GM20431 (cell line): ENCODE measurements at regions not wholly inside any gene's neighbourhood (a gene's known extent, or its start where the extent isn't known, plus 50 kb on each side); places are given as distances from the start of the nearest gene placed in this dataset.
"Not testable (repeated sequence)": the region's sequence is repeated elsewhere in the genome, so short reads cannot be mapped to it uniquely, and the experiment has no call there.

Source experiments
- in situ Hi-C: fragments of 300-500 bp; cut with MseI, MboI; formaldehyde crosslinking; loops from one replicate; pipeline ENCODE4 v1.15.0; 2020; ENCODE audit warnings: low sequenced_read_pairs; ENCODE audit not compliant: unreplicated experiment

DNA sequence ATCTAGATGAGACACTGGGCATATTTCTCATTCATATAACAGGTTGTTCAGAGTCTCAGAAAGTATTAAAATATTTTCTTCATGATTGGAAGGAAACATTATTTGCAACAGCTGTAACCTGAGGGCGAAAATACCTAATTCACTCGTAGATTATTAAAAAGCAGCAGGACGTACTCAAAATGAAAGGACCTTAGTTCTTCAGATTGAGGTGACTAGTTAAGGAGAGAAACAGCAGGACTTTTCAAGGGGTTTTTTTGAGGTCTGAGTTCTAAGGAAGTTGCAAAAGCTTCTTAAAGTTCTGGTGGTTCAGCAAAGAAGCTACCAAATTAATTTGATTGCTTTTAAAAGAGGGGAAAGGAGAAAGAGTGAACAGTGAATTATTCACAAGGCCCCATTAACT is 174.9 kb downstream of the TMEM161B start:
- in situ Hi-C loops = no loop called here

DNA sequence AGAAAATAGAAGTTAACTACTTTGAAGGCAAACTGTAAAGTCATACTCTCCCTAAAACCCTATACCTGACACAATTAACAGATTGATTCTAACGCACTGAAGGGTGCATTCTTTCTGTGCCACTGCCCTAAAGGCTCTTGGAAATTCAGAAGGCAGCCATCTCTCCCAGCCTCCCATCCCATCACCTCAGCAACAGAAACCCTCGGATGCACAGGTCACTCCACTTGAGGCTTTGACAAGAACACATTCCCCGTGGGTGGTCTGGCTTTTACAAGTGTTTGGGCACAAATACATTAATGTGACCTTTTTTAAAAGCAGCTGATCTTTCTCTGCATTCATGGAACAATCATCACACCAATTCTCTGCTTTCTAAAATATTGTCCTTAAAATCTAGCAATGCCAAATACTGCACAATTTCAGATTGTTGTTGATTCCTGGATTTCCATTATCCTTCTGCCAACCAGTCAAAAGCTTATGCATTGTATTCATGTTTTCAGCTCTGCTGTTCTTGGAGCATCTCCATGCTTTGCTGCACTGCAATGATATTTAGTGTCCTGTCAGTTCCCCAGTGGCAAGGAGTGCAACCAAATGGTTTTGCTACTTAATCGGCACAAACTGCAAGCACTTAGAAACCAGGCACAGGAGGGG is 175.6 kb downstream of the TMEM161B start:
- in situ Hi-C loops = no loop called here

DNA sequence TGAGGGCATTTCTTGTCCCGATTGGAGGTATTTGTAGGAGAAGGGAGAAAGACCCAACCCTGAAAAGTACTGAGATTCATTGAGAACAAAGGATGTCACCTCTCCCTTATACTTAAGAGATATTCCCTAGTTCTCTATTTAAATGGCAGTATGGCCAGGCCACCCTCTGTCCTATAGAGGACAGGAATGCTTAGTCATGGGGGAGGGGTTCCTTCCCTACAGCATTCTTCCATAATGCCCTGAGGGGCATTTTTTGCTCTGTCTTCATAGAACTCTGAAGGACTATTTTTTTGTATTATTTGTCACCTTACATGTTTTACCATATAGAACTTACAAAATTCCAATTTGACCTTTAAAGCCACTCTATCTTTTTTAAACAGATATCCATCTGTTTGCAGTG is 176.3 kb downstream of the TMEM161B start:
- in situ Hi-C loops = no loop called here

DNA sequence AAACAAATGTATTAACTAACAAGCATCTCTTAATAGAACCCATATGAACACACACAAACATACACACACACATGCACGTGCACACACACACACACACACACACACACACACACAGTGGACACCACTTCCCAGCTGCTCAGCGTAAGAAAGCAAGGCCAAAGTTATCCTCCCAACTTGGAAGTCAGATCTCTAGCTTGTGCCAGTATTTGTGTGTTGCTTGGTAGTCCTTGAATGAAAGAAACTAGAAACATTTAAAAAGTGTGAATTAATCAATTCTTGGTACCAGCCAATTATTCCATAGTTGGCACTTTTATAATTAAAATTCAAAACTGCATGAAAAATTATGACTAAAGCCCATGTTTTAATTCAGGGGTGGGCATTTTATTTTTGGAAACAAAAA is 178.1 kb downstream of the TMEM161B start:
- in situ Hi-C loops = no loop called here

DNA sequence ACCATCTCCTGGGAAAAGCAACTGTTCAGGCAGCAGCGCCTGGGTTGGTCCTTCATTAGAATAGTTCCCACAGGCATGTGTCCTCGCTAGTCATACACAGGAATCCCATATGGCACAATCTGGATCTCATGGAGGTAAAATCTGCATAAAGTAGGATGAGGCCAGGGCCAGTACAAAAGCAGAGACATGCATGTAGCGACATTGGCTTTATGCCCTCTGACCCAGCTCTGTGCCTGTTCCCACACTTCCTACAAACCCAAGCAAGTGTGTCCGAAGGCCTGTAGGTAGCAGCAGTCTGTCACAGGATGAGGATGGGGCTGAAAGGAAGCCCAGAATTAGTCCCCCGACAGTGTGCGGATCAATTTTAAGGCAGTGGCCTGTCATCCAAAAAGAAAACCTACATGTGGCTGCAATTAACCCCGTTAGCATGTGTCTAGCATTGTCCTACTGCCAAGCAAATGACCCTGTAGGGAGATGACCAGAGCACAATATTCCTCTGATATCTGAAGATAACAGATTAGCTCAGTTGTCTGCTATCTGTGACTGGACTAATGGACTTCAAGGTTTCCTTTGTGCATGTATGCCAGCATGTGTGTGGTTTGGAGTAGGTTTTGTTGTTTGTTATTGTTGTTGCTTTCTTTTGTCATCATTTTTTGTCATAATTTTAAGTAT is 178.8 kb downstream of the TMEM161B start:
- in situ Hi-C loops = no loop called here

DNA sequence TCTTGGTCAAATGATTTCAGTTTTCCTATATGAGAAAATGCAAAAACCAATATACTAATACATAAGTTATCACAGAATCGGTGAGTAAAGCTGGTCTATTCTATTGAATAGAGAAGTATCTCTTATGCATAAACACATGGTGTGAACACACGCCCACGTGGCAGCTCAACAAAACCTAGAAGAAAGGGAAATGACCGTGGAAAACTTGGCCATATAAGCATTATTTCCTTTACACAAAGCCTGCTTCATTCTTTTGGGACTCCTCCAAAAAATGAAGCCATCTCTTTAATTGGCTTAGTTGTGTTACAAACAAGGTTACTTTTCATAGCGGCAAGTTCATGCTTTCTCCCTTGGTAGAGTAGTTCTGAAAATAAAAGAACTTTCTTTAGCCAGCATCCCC is 183.2 kb downstream of the TMEM161B start:
- in situ Hi-C loops = no loop called here

DNA sequence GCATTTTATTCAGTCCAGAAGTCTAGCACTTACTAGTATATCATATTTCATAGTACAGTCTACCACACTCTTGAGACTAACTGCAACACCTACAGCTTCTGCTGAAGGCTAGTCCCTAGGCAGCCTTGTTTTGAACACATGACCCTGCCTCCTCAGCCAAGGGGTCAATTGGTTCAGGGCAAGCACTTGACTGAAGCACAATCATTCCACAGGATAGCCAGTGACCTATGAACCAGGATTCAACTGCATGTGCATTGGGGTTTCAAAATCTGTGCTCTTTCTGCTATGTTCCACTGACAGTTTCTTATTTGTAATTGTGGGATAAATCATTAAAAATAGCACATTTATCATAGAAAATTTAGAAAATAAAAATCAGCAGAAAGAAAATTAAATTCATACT is 186.8 kb downstream of the TMEM161B start:
- in situ Hi-C loops = no loop called here

DNA sequence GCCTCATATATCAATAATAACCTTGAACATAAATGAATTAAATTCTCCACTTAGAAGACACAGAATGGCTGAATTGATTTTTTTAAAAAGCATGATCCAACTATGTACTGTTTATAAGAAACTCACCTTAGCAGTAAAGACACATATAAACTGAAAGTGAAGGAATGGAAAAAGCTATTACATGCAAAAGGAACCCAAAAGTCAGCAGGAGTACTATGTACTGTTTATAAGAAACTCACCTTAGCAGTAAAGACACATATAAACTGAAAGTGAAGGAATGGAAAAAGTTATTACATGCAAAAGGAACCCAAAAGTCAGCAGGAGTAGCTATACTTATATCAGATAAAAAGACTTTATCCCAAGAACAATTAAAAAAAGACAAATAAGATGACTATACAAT is 204.8 kb downstream of the TMEM161B start:
- in situ Hi-C loops = no loop called here

DNA sequence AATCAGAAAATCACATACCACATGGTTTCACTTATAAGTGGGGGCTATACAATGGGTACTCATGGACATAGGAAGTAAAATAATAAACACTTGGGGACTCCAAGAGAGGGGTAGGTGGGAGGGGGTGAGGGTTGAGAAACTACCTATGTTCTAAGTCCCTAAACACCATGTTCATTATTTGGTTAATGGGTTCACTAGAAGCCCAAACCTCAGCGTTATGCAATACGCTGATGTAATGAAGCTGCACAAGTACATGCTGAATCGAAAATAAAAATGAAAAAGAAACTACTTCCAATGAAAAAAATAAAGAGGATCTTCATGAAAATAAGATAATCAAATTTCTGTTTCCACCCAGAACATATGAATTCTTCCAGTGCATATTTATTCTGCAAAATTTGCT is 208.5 kb downstream of the TMEM161B start:
- in situ Hi-C loops = no loop called here

DNA sequence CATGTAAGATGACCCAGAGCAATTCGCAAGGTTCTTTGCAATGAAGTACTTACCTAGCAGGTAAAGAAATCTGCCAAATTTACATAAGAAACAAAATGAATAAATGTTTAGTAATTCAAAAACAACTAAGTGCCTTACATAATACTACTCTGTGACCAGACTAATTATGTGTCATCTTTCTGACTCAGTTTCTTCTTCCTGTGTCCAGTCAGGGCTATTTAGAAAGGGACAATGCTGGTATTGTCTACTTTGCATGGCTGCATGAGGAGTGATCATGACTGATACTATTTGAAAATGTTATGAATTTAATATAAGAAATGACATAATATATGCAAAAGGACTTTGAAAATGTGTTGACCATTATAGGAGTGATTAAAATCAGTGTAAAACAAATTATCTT is 210.0 kb downstream of the TMEM161B start:
- in situ Hi-C loops = no loop called here

DNA sequence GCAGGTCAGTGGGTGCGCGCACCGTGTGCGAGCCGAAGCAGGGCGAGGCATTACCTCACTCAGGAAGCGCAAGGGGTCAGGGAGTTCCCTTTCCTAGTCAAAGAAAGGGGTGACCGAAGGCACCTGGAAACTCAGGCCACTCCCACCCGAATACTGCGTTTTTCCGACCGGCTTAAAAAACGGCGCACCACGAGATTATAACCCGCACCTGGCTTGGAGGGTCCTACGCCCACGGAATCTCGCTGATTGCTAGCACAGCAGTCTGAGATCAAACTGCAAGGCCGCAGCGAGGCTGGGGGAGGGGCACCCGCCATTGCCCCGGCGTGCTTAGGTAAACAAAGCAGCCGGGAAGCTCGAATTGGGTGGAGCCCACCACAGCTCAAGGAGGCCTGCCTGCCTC is 216.2 kb downstream of the TMEM161B start:
- in situ Hi-C loops = not testable (repeated sequence)

DNA sequence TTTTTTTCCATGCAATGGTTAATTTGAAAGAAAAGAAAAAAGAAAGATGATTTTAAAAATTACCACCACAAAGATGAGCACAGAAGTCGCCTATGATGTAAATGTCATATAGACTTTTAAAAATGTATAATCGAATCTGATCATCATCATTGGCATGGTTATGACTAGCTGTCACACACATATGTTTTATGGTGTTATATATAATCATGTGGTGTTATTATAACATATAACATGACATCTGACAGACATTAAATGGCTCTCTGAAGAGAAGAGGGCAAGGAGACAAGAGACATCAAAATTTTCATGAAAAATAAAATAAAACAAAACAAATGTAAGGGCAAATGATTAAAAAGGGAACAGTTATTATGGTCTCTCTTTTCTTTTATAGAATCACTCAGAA is 217.5 kb downstream of the TMEM161B start:
- in situ Hi-C loops = no loop called here

DNA sequence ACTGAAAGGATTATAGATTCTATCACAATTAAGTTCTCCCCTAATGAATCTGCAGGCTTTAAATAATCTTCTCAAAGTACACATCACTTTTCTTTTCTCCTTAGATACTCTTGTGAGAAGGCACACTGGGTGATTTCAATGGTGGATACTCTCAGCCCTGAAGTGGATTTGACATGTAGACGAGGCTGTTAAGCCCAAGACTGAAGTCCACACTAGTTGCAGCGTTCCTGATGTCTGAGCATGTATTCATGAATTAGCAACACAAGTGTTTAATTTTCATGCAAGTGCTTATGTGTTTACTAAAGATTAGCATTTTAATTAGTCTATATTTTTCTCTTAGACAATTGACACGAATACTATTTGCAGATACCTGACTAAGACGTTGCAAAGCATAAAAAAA is 218.9 kb downstream of the TMEM161B start:
- in situ Hi-C loops = no loop called here

DNA sequence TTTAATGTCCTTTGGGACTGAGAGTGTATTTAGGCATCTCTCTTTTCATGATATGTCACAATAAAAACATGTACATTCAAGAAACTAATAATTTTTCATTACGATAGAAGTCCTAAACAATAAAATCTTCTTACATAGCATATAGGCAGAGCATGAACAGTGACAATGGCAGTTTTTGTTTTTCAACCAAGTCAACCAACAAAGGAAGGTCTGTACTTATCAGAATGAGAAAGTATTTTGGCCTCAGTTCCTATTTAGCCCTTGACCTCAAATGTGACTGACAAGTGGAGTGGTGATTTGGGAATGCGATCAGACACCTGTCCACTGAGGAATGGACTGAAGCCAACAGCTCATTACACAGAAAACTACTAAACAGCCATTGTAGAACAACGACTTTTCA is 219.5 kb downstream of the TMEM161B start:
- in situ Hi-C loops = no loop called here

DNA sequence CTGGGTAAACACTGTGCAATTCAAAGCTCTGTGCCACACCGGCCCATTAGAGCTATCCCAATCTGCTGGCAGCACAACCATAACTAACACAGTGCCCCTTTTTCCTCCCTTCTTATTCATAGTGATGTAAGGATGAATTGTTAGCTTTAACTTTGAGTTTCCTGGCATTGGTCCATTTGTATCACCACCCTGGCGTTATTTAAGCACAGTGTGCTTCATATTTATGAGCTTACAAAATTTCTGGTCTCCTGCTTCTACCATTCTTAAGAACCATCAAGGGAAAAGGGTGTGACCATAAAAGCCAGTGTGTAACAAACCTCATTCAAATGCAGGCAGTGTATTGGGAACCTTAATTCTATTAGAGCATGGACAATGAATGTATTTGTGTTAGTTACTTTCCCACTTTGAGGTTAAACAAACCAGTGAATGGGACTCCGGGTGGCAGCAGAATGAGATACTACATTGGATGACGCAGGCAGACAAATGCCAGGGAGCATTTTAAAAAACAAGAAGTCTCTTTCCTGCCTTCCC is 222.6 kb downstream of the TMEM161B start:
- in situ Hi-C loops = no loop called here

DNA sequence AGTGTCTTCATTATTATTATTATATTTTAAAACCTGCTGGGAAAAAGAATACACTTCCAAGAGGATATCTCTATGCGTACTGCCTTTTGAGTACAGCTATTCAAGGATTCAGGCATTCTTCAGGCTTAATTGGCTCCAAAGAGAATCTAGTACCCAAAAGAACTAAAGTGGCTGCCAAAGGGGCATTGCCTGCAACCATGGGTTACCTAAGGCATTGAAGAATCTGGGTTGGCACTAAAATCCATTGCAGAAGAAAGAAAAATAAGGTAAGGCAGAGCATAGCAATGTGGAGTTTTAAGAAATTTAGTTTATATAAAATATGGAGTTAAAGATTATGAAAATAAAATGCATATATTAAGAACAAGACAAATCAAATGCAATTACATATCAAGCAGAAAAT is 223.5 kb downstream of the TMEM161B start:
- in situ Hi-C loops = no loop called here

DNA sequence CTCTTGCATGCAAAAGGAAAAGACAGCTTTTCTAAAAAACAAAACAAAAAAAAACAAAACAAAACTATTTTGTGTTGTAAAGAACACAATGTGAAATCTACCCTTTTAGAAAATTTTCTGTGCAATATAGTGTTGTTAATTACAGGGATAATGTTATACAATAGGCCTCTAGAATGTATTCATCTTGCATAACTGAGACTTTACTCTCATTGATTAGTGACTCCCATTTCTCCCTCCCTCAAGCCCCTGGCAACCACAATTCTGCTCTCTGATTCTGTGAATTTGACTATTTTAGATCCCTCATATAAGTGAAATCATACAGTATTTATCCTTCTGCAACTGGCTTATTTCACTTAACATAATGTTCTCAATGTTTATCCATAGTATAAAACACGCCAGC is 234.1 kb downstream of the TMEM161B start:
- in situ Hi-C loops = no loop called here

DNA sequence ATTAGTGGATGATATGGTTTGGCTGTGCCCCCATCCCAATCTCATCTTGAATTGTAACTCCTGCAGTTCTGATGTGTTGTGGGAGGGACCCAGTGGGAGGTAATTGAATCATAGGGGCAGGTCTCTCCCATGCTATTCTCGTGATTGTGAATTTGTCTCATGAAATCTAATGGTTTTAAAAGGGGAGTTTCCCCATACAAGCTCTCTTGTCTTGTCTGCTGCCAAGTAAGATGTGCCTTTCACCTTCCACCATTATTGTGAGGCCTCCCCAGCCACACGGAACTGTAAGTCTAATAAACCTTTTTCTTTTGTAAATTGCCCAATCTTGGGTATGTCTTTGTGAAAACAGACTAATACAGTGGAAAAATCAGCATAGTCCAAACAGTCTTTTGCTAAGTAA is 235.5 kb downstream of the TMEM161B start:
- in situ Hi-C loops = no loop called here

DNA sequence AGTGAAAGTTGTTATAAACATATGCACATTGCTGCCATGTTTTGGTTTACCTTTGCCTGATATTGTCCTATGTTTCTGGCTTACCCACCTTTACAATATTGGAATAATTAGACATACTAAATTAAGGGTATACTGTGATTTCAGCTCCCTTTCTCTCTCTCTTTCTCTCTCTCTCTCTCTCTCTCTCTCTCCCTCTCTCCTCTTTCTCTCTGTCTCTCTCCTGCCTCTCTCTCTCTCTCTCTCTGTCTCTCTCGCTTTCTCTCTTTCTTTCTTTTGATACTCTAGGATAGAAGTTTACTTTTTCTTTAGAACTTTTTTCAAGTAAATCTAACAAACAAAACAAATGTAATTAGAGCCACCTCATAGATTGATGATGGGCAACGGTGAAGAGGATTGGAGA is 239.6 kb downstream of the TMEM161B start:
- in situ Hi-C loops = no loop called here

DNA sequence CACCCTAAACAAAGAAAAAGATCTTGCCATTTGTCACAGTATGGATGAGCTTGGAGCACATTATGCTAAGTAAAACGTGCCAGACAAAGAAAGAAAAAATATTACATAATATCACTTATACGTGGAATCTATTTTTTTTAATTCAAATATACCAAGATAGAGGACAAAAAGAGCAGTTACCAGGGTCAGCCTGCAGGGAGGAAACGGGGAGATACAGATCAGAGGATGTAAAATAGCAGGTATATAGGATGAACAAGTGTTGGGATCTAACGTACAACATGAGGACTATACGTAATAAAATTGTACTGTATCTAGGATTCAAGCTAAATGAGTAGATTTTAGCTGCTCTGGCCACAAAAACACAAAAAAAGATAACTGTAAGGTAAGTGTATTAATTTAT is 247.5 kb downstream of the TMEM161B start:
- in situ Hi-C loops = no loop called here

DNA sequence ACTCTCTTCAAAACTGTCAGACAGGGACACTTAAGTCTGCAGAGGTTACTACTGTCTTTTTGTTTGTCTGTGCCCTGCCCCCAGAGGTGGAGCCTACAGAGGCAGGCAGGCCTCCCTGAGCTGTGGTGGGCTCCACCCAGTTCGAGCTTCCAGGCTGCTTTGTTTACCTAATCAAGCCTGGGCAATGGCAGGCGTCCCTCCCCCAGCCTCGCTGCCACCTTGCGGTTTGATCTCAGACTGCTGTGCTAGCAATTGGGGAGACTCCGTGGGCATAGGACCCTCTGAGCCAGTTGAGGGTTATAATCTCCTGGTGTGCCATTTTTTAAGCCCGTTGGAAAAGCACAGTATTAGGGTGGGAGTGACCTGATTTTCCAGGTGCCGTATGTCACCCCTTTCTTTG is 253.7 kb downstream of the TMEM161B start:
- in situ Hi-C loops = not testable (repeated sequence)

DNA sequence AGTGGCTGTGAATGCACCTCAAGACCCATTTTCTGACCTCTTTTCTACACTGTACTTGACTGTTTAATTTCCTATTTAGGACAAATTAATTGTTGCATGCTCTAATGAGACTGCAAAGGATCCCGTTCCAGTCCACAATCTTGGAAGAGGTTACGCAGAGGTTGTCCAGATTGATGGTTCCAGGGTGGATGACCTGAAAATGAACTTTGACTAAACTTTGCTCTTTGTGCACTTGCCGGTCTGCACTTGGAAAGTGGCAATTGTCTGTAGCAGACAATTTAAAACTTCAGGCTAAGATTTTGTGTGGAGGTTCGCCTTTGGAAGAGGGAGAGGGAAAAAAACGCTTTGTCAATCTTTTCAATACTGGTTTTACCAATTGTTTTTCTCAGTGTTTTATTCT is 267.8 kb downstream of the TMEM161B start:
- in situ Hi-C loops = no loop called here
